K562 (cell line): ENCODE measurements at regions not wholly inside any gene's neighbourhood (a gene's known extent, or its start where the extent isn't known, plus 50 kb on each side); places are given as distances from the start of the nearest gene placed in this dataset.

Experiments used
- SREBF2 ChIP-seq: sonication (generic); formaldehyde crosslinking; IDR thresholded peaks from 2 replicates; pipeline ENCODE4 v1.4.0; 2020; ENCODE audit warnings: mild to moderate bottlenecking, missing genetic modification reagents
- ZBTB17 ChIP-seq: fragments of 450-650 bp; formaldehyde crosslinking; IDR thresholded peaks from 2 replicates; pipeline ENCODE4 v1.4.0; 2020; ENCODE audit warnings: mild to moderate bottlenecking

DNA sequence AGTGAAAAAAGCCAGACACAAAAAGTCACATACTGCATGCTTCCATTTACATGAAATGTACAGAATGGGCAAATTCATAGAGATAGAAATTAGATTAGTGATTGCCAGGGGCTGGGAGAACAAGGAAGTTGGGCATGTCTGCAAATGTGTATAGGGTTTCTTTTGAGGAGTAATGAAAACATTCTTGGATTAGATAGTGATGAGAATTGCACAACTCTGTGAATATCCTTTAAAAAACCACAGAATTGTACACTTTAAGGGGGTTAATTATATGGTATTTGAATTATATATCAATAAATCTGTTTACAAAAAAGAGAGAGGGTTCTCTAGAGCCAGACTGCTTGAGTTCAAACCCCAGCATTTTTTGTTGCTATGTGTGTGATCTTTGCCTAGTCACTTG lies 188.1 kb downstream of the CDC5L start:
- no peak for TF ChIP-seq SREBF2 (CRISPR knock-in tag)
- no peak for TF ChIP-seq ZBTB17 (CRISPR knock-in tag)
